ENCODE measurements at regions not wholly inside any gene's neighbourhood (a gene's known extent, or its start where the extent isn't known, plus 50 kb on each side); places are given as distances from the start of the nearest gene placed in this dataset.

DNA sequence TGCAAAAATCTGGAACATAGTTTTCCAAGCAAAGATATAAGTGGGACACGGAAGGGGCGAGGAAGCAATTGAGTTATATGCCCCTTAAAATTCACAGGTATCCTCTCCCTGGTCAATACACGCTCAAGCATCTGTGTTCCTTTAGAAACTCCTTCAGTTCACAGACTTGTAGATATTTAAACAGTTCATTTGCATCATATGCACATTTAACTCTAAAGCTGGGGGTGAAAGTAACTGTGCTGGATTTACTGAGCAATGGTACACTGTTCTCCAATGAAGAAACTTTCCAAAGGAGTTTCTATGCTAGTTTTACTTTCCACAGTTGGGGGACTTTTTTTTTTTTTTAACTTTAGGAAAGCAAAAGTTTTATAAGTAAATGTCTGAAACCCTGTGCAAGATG lies 293.0 kb upstream of the TNP1 start:
- TF ChIP-seq POLR2A (IDR thresholded peaks at IDR 0.05; ENCODE audit: low read depth, low read length) (no peak), POLR2AphosphoS5 (IDR thresholded peaks at IDR 0.05; ENCODE audit: low read depth, low read length) (no peak)
